K562 (cell line): ENCODE measurements at regions not wholly inside any gene's neighbourhood (a gene's known extent, or its start where the extent isn't known, plus 50 kb on each side); places are given as distances from the start of the nearest gene placed in this dataset.

Experiments
- ATAC-seq: fragments of 200-7000 bp; cut with Tn5 transposase; 3 replicates; pipeline ENCODE4 v1.9.1; 2020; ENCODE audit warnings: moderate library complexity
- BruUV-seq: library from RNA; stranded (reverse); fragments of 400-500 nt; replicated peaks from 2 replicates; lab custom pipeline; 2021; lab: Mats Ljungman, UMichigan
- CTCF ChIA-PET: fragments of 300-600 bp; formaldehyde crosslinking; extraction: SDS; loops from one replicate; lab custom pipeline; 2021; ENCODE audit warnings: low intra/inter-chr PET ratio; lab: Yijun Ruan, JAX
- POLR2A ChIA-PET: fragments of 300-600, 350-650 bp; sonication (Branson Sonifier 250); formaldehyde crosslinking; extraction: SDS; loops from one replicate; lab custom pipeline; 2021; ENCODE audit warnings: antibody characterized with exemption, inconsistent platforms; lab: Yijun Ruan, JAX
- DNase-seq, 4 experiments: peaks; one replicate each; pipeline versions ENCODE4 v3.0.0 to v3.0.0-alpha.2; 2011 to 2018; ENCODE audit warnings: low spot score in 3 of 4, mixed read lengths in 3 of 4; ENCODE audit errors: extremely low read depth in 1 of 4
- FAIRE-seq: peaks from 2 replicates; lab custom pipeline; 2011; peaks lifted over from hg19 to GRCh38; lab: Jason Lieb, UNC
- H2AFZ ChIP-seq: 2 replicates; pipeline ENCODE4 v1.6.0; 2011; ENCODE audit warnings: low read depth, low read length, control low read depth, inconsistent platforms
- H3K27ac ChIP-seq: fragments of 200-600 bp; 3 replicates; pipeline ENCODE4 v1.8.0; 2011; ENCODE audit warnings: low read depth, mild to moderate bottlenecking, control low read depth, inconsistent platforms, low read length, moderate library complexity, mixed read lengths; ENCODE audit errors: extremely low read depth
- H3K27me3 ChIP-seq, 2 experiments: fragments of 300-600 bp in 1 of 2; 2 replicates in 1 of 2; 3 replicates in 1 of 2; pipeline versions ENCODE4 v1.6.0 to v1.8.0; 2011; ENCODE audit warnings: inconsistent platforms in 2 of 2, low read length in 2 of 2, mild to moderate bottlenecking in 1 of 2, mixed read lengths in 1 of 2, moderate library complexity in 1 of 2; ENCODE audit not compliant: control insufficient read depth in 2 of 2, insufficient read depth in 2 of 2
- H3K36me3 ChIP-seq: fragments of 300-600 bp; 3 replicates; pipeline ENCODE4 v1.8.0; 2011; ENCODE audit warnings: mild to moderate bottlenecking, low read length, inconsistent platforms; ENCODE audit not compliant: control insufficient read depth, insufficient read depth
- H3K4me1 ChIP-seq, 2 experiments: fragments of 200-600 bp in 1 of 2; replicated peaks in 1 of 2; 2 replicates in 1 of 2; 3 replicates in 1 of 2; pipeline versions ENCODE4 v1.5.1 to v1.8.0; 2011; ENCODE audit warnings: inconsistent platforms in 2 of 2, low read length in 2 of 2, mild to moderate bottlenecking in 1 of 2, mixed read lengths in 1 of 2, moderate library complexity in 1 of 2; ENCODE audit not compliant: control insufficient read depth in 2 of 2, insufficient read depth in 2 of 2
- H3K4me2 ChIP-seq: 2 replicates; pipeline ENCODE4 v1.6.1; 2011; ENCODE audit warnings: low read length, control low read depth, inconsistent platforms, mixed read lengths; ENCODE audit not compliant: insufficient read depth
- H3K4me3 ChIP-seq: fragments of 200-600 bp; sonication (generic), shearing (Covaris generic); 2 replicates; pipeline ENCODE4 v1.5.1; 2016; ENCODE audit warnings: control low read depth, inconsistent platforms
- H3K79me2 ChIP-seq: fragments of 200-600 bp; 3 replicates; pipeline ENCODE4 v1.8.0; 2011; ENCODE audit warnings: low read length, inconsistent platforms; ENCODE audit not compliant: control insufficient read depth, insufficient read depth
- H3K9ac ChIP-seq, 2 experiments: 2 replicates each; pipeline versions ENCODE4 v1.6.0 to v1.6.1; 2011; ENCODE audit warnings: low read depth in 2 of 2, low read length in 2 of 2, control low read depth in 1 of 2, inconsistent platforms in 1 of 2, mild to moderate bottlenecking in 1 of 2, mixed read lengths in 1 of 2; ENCODE audit not compliant: insufficient read depth in 1 of 2
- H3K9me1 ChIP-seq: one replicate; pipeline ENCODE4 v1.6.0; 2011; ENCODE audit warnings: inconsistent platforms, mild to moderate bottlenecking, low read length, moderate library complexity; ENCODE audit not compliant: control insufficient read depth, insufficient read depth
- H3K9me3 ChIP-seq: replicated peaks from 2 replicates; pipeline ENCODE4 v1.5.1; 2011; ENCODE audit warnings: low read depth, low read length, inconsistent platforms; ENCODE audit not compliant: control insufficient read depth, insufficient read depth
- H4K20me1 ChIP-seq: replicated peaks from 2 replicates; pipeline ENCODE4 v1.6.1; 2011; ENCODE audit warnings: low read length, inconsistent platforms, mixed read lengths; ENCODE audit not compliant: control insufficient read depth, insufficient read depth
- ADNP ChIP-seq: fragments of 200-800 bp; sonication (Bioruptor generic); IDR thresholded peaks from 2 replicates; pipeline ENCODE4 v1.6.1; 2016; ENCODE audit warnings: missing genetic modification characterization, missing compliant biosample characterization
- CBFA2T2 ChIP-seq: fragments of 450-650 bp; conservative IDR thresholded peaks from 2 replicates; pipeline ENCODE4 v1.6.1; 2017; ENCODE audit warnings: mild to moderate bottlenecking
- CBFA2T3 ChIP-seq: fragments of 450-650 bp; IDR thresholded peaks from 2 replicates; pipeline ENCODE4 v1.6.1; 2017
- ERF ChIP-seq: fragments of 450-650 bp; formaldehyde crosslinking; IDR thresholded peaks from 2 replicates; pipeline ENCODE4 v1.4.0; 2020; ENCODE audit warnings: mild to moderate bottlenecking, mixed read lengths
- FOXM1 ChIP-seq, 2 experiments: fragments of 450-650 bp in 1 of 2; sonication (generic) in 1 of 2; formaldehyde crosslinking in 1 of 2; IDR thresholded peaks; 2 replicates each; pipeline versions ENCODE4 v1.6.1 to v1.9.0; 2017 to 2022; ENCODE audit warnings: low read depth in 2 of 2, mild to moderate bottlenecking in 2 of 2, missing genetic modification reagents in 1 of 2, moderate library complexity in 1 of 2
- GATA2 ChIP-seq: sonication (generic); formaldehyde crosslinking; IDR thresholded peaks from 2 replicates; pipeline ENCODE4 v1.4.0; 2020; ENCODE audit warnings: mild to moderate bottlenecking, missing genetic modification reagents
- LEF1 ChIP-seq: fragments of 450-650 bp; IDR thresholded peaks from 2 replicates; pipeline ENCODE4 v1.6.1; 2016; ENCODE audit warnings: mild to moderate bottlenecking
- MCM3 ChIP-seq: fragments of 450-650 bp; IDR thresholded peaks from 2 replicates; pipeline ENCODE4 v1.6.1; 2016
- MTA3 ChIP-seq: fragments of 450-650 bp; formaldehyde crosslinking; IDR thresholded peaks from 2 replicates; pipeline ENCODE4 v1.6.1; 2017; ENCODE audit warnings: mild to moderate bottlenecking, borderline replicate concordance
- NELFE ChIP-seq: IDR thresholded peaks from 2 replicates; pipeline ENCODE4 v1.6.1; 2011; ENCODE audit warnings: mild to moderate bottlenecking; ENCODE audit not compliant: insufficient read depth, insufficient read length
- NR3C1 ChIP-seq: sonication (generic); formaldehyde crosslinking; IDR thresholded peaks from 2 replicates; pipeline ENCODE4 v1.8.1; 2022; ENCODE audit warnings: missing genetic modification reagents
- NR4A1 ChIP-seq, 2 experiments: fragments of 250-450 bp in 1 of 2; fragments of 450-650 bp in 1 of 2; sonication (Bioruptor Pico) in 1 of 2; IDR thresholded peaks; 2 replicates each; pipeline versions ENCODE4 v1.4.0 to v1.6.1; 2016 to 2020; ENCODE audit warnings: mild to moderate bottlenecking in 2 of 2, missing compliant biosample characterization in 1 of 2, missing genetic modification characterization in 1 of 2, moderate library complexity in 1 of 2
- TCF7 ChIP-seq: sonication (generic); IDR thresholded peaks from 2 replicates; pipeline ENCODE4 v1.6.1; 2016; ENCODE audit warnings: antibody characterized with exemption, borderline replicate concordance
- XRCC5 ChIP-seq: fragments of 200-400 bp; formaldehyde crosslinking; IDR thresholded peaks from 2 replicates; pipeline ENCODE4 v1.6.1; 2017; ENCODE audit warnings: low read depth, mild to moderate bottlenecking, low read length
- ZNF785 ChIP-seq: fragments of 250-450 bp; sonication (Bioruptor Pico); IDR thresholded peaks from 2 replicates; pipeline ENCODE4 v1.4.0; 2020; ENCODE audit warnings: mild to moderate bottlenecking
- WGBS: fragments of 100-300 bp; shearing (Covaris generic); methylation state at CpG from one replicate; pipeline ENCODE4 v1.1.6; 2016; ENCODE audit warnings: low coverage, mixed read lengths; ENCODE audit not compliant: insufficient coverage; ENCODE audit errors: missing lambda C conversion rate; 5-methylcytosine and 5-hydroxymethylcytosine counted together
- in situ Hi-C: fragments of 300-500 bp; cut with MboI; formaldehyde crosslinking; loops from 4 replicates; pipeline ENCODE4 v1.15.0; 2018; ENCODE audit warnings: inconsistent platforms, mixed read lengths
- intact Hi-C: fragments of 100-400 bp; cut with micrococcal nuclease; formaldehyde crosslinking; loops from 2 replicates; pipeline ENCODE4 v1.14.2; 2022

DNA sequence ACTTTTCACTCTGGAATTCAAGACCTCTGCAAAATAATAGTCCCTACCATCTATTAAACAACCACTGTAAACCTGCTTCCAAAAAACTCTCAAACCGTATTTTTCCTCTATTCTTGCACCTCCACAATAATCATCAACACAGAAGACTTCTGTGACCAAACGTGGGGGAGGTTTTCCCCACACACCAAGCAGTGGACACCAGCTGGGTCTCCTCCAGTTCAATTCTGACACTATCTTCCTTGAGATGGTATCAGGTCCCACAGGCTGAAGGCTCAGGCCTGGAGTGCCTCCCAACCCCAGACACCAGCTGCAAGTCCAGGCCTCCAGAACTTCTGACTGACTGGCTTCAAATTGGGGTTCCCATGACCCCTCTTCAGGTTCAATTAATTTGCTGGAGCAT is 89.6 kb upstream of the RAP2B start (continued):
- TF ChIP-seq NR3C1 (CRISPR knock-in tag) (no peak), NELFE (no peak), TCF7 (no peak), ERF (CRISPR knock-in tag) (no peak), NR4A1 (CRISPR knock-in tag; IDR thresholded peaks at IDR 0.05) (no peak), NR4A1 (tag; IDR thresholded peaks at IDR 0.05) (0 out of 2 replicates have a peak, but pooled peaks have one; percentile 39), LEF1 (peak; percentile 24; the same call in 1 of the 2 replicates), MTA3 (no peak), XRCC5 (no peak)

DNA sequence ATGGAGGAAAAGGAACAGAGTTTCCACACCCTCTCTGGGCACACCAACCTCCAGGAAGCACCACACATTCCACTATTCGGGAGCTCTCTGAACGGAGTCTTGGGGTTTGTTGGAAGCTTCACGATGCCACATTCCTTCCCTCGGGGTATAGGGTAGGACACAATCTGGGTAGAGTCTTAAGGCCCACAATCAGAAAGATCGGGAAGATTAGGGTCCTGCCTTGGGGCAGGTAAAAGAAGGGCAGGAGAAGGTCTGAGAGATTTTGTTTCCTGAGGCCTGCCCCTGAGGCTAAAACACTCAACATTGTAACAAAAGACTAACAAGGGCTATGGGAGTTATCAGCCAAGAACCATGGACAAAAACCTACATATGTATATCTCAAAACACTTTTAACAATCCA is 89.2 kb upstream of the RAP2B start:
- no TSS peak for BruUV-seq
- H3K36me3 ChIP-seq, result no peaks in the 10 kb centered on the region
- no peaks in the 10 kb centered on the region for H3K27me3 ChIP-seq
- WGBS, result 35% methylated on average over 5 of the region's 5 CpGs
- no peak for DNase-seq
- no peak overlapping the region for H3K4me3 ChIP-seq
- TF ChIP-seq CBFA2T3, result peak; percentile 56; the same call in 1 of the 2 replicates
- TF ChIP-seq ADNP (tag), result peak; percentile 34; the same call in 1 of the 2 replicates
- peak; percentile 35; the same call in 1 of the 2 replicates for TF ChIP-seq GATA2
- TF ChIP-seq CBFA2T2, result peak; percentile 8; the same call in 1 of the 2 replicates
- no peak for TF ChIP-seq FOXM1 (IDR thresholded peaks at IDR 0.05; ENCODE audit: low read depth)
- no peak for TF ChIP-seq FOXM1 (CRISPR knock-in tag; IDR thresholded peaks at IDR 0.05; ENCODE audit: low read depth)
- TF ChIP-seq MCM3, result no peak
- no peak for TF ChIP-seq ZNF785 (CRISPR knock-in tag)
- peak; percentile 58 for ATAC-seq
- in situ Hi-C loops, result no loop called here
- H3K9me1 ChIP-seq, result no peaks in the 10 kb centered on the region
- intact Hi-C loops, result no loop called here
- H4K20me1 ChIP-seq, result no peaks in the 10 kb centered on the region
- POLR2A ChIA-PET, result interaction anchor here (0.9 to 1.3 kb wide), 2 partner anchors 12 to 13 kb away, joined by 3 read pairs; no protein-coding TSS in a partner anchor
- H3K9me3 ChIP-seq, result no peaks in the 10 kb centered on the region; the same call in 1 of the 2 replicates
- peak overlapping the region in 1 of 2 experiments; percentile 24; a peak in 2 of 4 replicates for H3K9ac ChIP-seq
- CTCF ChIA-PET, result no interaction called here
- H3K79me2 ChIP-seq, result no peaks in the 10 kb centered on the region
- 0 out of 3 replicates have a peak overlapping the region, but pooled peaks have one; percentile 45 for H3K27ac ChIP-seq
- peak overlapping the region; percentile 38; the same call in 1 of the 2 replicates for H3K4me2 ChIP-seq
- FAIRE-seq, result no peak
- H2AFZ ChIP-seq, result peak overlapping the region; percentile 83
- H3K4me1 ChIP-seq, result peaks cover 6 to 31% of the 10 kb centered on the region in 2 experiments
